SK-N-SH (cell line): ENCODE measurements at regions not wholly inside any gene's neighbourhood (a gene's known extent, or its start where the extent isn't known, plus 50 kb on each side); places are given as distances from the start of the nearest gene placed in this dataset.
"Not testable (repeated sequence)": the region's sequence is repeated elsewhere in the genome, so short reads cannot be mapped to it uniquely, and the experiment has no call there.

Experiments
- CTCF ChIA-PET: fragments of 300-600, 350-600 bp; formaldehyde crosslinking; extraction: SDS; loops from one replicate; lab custom pipeline; 2021; lab: Yijun Ruan, JAX
- POLR2A ChIA-PET: fragments of 350-600 bp; sonication (Branson Sonifier 250); formaldehyde crosslinking; extraction: SDS; loops from one replicate; lab custom pipeline; 2020; ENCODE audit warnings: antibody characterized with exemption, inconsistent platforms; lab: Yijun Ruan, JAX
- DNase-seq: peaks from one replicate; pipeline ENCODE4 v3.0.0; 2012
- H2AFZ ChIP-seq: fragments of 200-600 bp; sonication (generic); 2 replicates; pipeline ENCODE4 v1.8.1; 2016; ENCODE audit warnings: antibody characterized with exemption, mild to moderate bottlenecking, low read depth
- H3F3A ChIP-seq: fragments of 200-600 bp; sonication (generic); replicated peaks from 2 replicates; pipeline ENCODE3; 2016; ENCODE audit warnings: antibody characterized with exemption, mild to moderate bottlenecking; ENCODE audit not compliant: insufficient read depth
- H3K27ac ChIP-seq, 2 experiments: fragments of 200-500 bp in 1 of 2; fragments of 200-600 bp in 1 of 2; sonication (Bioruptor generic) in 1 of 2; sonication (generic), shearing (Covaris generic) in 1 of 2; 2 replicates each; pipeline versions ENCODE4 v1.5.1 to v1.6.1; 2014 to 2016; ENCODE audit warnings: low read depth in 2 of 2, inconsistent platforms in 1 of 2, low read length in 1 of 2, mild to moderate bottlenecking in 1 of 2, mixed read lengths in 1 of 2
- H3K27me3 ChIP-seq: fragments of 200-600 bp; sonication (generic), shearing (Covaris generic); 2 replicates; pipeline ENCODE4 v1.6.1; 2016; ENCODE audit warnings: mixed run types; ENCODE audit not compliant: insufficient read depth
- H3K36me3 ChIP-seq, 2 experiments: fragments of 200-500 bp in 1 of 2; fragments of 200-600 bp in 1 of 2; sonication (Bioruptor generic) in 1 of 2; sonication (generic) in 1 of 2; replicated peaks in 1 of 2; 2 replicates each; pipeline versions ENCODE3 to v1.5.1; 2014 to 2016; ENCODE audit warnings: low read length in 1 of 2, mild to moderate bottlenecking in 1 of 2; ENCODE audit not compliant: insufficient read depth in 2 of 2, control insufficient read depth in 1 of 2
- H3K4me1 ChIP-seq, 2 experiments: fragments of 200-500 bp in 1 of 2; fragments of 200-600 bp in 1 of 2; sonication (Bioruptor generic) in 1 of 2; sonication (generic), shearing (Covaris generic) in 1 of 2; 2 replicates each; pipeline versions ENCODE4 v1.5.1 to v1.6.1; 2014 to 2016; ENCODE audit warnings: low read depth in 1 of 2, low read length in 1 of 2, mixed run types in 1 of 2; ENCODE audit not compliant: insufficient read depth in 2 of 2, control insufficient read depth in 1 of 2
- H3K4me2 ChIP-seq: fragments of 200-600 bp; sonication (generic), shearing (Covaris generic); 2 replicates; pipeline ENCODE4 v1.6.1; 2017; ENCODE audit warnings: mixed run types
- H3K4me3 ChIP-seq, 2 experiments: fragments of 200-500 bp in 1 of 2; fragments of 200-600 bp in 1 of 2; sonication (Bioruptor generic) in 1 of 2; sonication (generic), shearing (Covaris generic) in 1 of 2; 2 replicates each; pipeline versions ENCODE4 v1.5.1 to v1.8.1; 2014 to 2016; ENCODE audit warnings: low read depth in 2 of 2, inconsistent platforms in 1 of 2, low read length in 1 of 2, mild to moderate bottlenecking in 1 of 2, mixed read lengths in 1 of 2, moderate library complexity in 1 of 2
- H3K79me2 ChIP-seq: fragments of 200-600 bp; sonication (generic); 2 replicates; pipeline ENCODE4 v1.8.1; 2017; ENCODE audit warnings: mild to moderate bottlenecking; ENCODE audit not compliant: insufficient read depth
- H3K9ac ChIP-seq: fragments of 200-600 bp; sonication (generic); 2 replicates; pipeline ENCODE4 v1.6.1; 2017; ENCODE audit warnings: mixed run types
- H3K9me2 ChIP-seq: fragments of 200-600 bp; sonication (generic); 2 replicates; pipeline ENCODE4 v1.6.1; 2017; ENCODE audit warnings: mixed run types
- H3K9me3 ChIP-seq: fragments of 200-600 bp; sonication (generic); 2 replicates; pipeline ENCODE4 v1.6.1; 2017; ENCODE audit warnings: mixed run types, mild to moderate bottlenecking, moderate library complexity
- H4K20me1 ChIP-seq: fragments of 200-600 bp; sonication (generic); 2 replicates; pipeline ENCODE4 v1.6.1; 2017; ENCODE audit warnings: mild to moderate bottlenecking, mixed run types; ENCODE audit not compliant: insufficient read depth
- EP300 ChIP-seq, 2 experiments: IDR thresholded peaks; 2 replicates each; pipeline versions ENCODE4 v1.4.0 to v1.6.1; 2012; ENCODE audit warnings: borderline replicate concordance in 1 of 2, low read depth in 1 of 2, low read length in 1 of 2
- FOXM1 ChIP-seq: IDR thresholded peaks from 2 replicates; pipeline ENCODE4 v1.4.0; 2012; ENCODE audit warnings: low read depth, mild to moderate bottlenecking
- MAX ChIP-seq: IDR thresholded peaks from 2 replicates; pipeline ENCODE4 v1.4.0; 2012; ENCODE audit warnings: low read depth
- NRF1 ChIP-seq: IDR thresholded peaks from 2 replicates; pipeline ENCODE4 v1.6.1; 2012; ENCODE audit warnings: low read depth, mild to moderate bottlenecking, low read length
- RXRA ChIP-seq: IDR thresholded peaks from 2 replicates; pipeline ENCODE4 v1.4.0; 2012; ENCODE audit warnings: low read depth, mild to moderate bottlenecking, borderline replicate concordance
- SIN3A ChIP-seq: IDR thresholded peaks from 2 replicates; pipeline ENCODE4 v1.6.1; 2012; ENCODE audit warnings: low read depth, mild to moderate bottlenecking, low read length, moderate library complexity, borderline replicate concordance
- SMC3 ChIP-seq: IDR thresholded peaks from 2 replicates; pipeline ENCODE4 v1.6.1; 2012; ENCODE audit warnings: low read depth, low read length, improper control_type of control experiment
- TEAD4 ChIP-seq: IDR thresholded peaks from 2 replicates; pipeline ENCODE4 v1.4.0; 2012; ENCODE audit warnings: mild to moderate bottlenecking, borderline replicate concordance; ENCODE audit not compliant: insufficient read depth
- USF2 ChIP-seq: fragments of 150-350 bp; IDR thresholded peaks from 2 replicates; pipeline ENCODE4 v1.6.1; 2017; ENCODE audit warnings: antibody characterized with exemption, low read length, low read depth, borderline replicate concordance
- WGBS: methylation state at CpG from one replicate; pipeline ENCODE4 v1.1.6; 2017; ENCODE audit warnings: low lambda C conversion rate; 5-methylcytosine and 5-hydroxymethylcytosine counted together
- TF ChIP-seq, protein P1 (sequence below): IDR thresholded peaks from 2 replicates; pipeline ENCODE4 v1.6.1; 2012; ENCODE audit warnings: mild to moderate bottlenecking, low read depth, low read length, moderate library complexity

DNA sequence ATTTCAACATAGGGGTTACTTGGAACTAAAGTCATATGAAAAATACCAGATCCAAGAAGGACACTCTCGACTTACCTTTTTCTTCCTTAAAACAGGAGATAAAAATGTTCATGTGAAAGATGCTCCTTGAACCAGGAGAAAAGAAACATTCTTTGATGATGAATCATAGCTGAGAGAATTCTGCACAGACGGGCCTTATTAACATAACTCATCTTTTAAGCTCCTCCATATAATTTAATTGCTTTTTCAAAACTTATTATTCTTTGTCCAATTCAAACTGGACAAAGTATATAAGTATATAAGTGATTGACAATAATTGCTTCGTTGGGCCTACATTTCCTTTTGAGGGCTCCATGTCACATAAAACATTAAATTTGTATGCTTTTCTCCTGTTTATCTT, 945.2 kb upstream of the C9orf72 start (continued):
- TF ChIP-seq, protein P1, sequence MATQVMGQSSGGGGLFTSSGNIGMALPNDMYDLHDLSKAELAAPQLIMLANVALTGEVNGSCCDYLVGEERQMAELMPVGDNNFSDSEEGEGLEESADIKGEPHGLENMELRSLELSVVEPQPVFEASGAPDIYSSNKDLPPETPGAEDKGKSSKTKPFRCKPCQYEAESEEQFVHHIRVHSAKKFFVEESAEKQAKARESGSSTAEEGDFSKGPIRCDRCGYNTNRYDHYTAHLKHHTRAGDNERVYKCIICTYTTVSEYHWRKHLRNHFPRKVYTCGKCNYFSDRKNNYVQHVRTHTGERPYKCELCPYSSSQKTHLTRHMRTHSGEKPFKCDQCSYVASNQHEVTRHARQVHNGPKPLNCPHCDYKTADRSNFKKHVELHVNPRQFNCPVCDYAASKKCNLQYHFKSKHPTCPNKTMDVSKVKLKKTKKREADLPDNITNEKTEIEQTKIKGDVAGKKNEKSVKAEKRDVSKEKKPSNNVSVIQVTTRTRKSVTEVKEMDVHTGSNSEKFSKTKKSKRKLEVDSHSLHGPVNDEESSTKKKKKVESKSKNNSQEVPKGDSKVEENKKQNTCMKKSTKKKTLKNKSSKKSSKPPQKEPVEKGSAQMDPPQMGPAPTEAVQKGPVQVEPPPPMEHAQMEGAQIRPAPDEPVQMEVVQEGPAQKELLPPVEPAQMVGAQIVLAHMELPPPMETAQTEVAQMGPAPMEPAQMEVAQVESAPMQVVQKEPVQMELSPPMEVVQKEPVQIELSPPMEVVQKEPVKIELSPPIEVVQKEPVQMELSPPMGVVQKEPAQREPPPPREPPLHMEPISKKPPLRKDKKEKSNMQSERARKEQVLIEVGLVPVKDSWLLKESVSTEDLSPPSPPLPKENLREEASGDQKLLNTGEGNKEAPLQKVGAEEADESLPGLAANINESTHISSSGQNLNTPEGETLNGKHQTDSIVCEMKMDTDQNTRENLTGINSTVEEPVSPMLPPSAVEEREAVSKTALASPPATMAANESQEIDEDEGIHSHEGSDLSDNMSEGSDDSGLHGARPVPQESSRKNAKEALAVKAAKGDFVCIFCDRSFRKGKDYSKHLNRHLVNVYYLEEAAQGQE = no peak
- TF ChIP-seq NRF1 (no peak), RXRA (no peak), FOXM1 (no peak), MAX (no peak), SMC3 (no peak), USF2 (no peak), TEAD4 (0 out of 2 replicates have a peak, but pooled peaks have one; percentile 20), SIN3A (no peak)

DNA sequence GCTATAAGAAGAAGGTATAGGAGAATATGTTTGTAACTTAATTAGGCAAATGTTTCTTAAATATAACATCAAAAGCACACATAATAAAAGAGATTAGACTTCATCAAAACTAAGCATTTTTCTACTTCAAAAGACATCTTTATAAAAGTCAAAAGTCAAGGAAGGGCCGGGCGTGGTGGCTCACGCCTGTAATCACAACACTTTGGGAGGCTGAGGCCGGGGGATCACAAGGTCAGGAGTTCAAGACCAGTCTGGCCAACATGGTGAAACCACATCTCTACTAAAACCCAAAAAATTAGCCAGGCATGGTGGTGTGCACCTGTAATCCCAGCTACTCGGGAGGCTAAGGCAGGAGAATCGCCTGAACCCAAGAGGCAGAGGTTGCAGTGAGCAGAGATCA, 951.0 kb upstream of the C9orf72 start:
- H3K9me3 ChIP-seq, H3K27me3 ChIP-seq, H3K4me2 ChIP-seq, CTCF ChIA-PET, H3K36me3 ChIP-seq, H2AFZ ChIP-seq, H4K20me1 ChIP-seq, DNase-seq, H3K27ac ChIP-seq, H3K79me2 ChIP-seq, H3F3A ChIP-seq, H3K4me1 ChIP-seq, H3K9me2 ChIP-seq, POLR2A ChIA-PET, H3K4me3 ChIP-seq, H3K9ac ChIP-seq: not testable (repeated sequence)
- WGBS = 76% methylated on average over 6 of the region's 6 CpGs

DNA sequence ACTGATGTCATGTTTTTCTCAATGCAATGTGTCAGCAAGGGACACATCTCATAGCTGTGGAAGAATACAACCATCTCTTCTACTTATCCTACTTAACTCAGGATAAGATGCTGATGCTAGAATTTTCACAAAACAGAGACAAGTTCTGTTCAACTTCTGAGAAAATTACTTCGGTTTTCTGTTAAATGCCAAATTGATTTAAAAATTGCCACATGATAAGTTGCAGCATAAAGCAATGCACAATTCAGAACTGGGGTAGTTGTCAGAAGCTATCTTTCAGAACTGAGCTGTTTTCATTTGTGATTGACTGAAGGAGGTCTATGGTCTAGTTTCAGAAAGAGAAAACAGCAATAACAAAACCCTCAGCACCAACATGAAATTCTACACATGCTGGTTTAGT, 954.8 kb upstream of the C9orf72 start:
- no peaks in the 10 kb centered on the region for H3K27me3 ChIP-seq
- H3K9me2 ChIP-seq = no peaks in the 10 kb centered on the region
- H3K36me3 ChIP-seq = no peaks in the 10 kb centered on the region
- no peak overlapping the region for H3K4me2 ChIP-seq
- no peak for DNase-seq
- H3F3A ChIP-seq = no peaks in the 10 kb centered on the region
- no peak overlapping the region for H3K27ac ChIP-seq
- no peak overlapping the region for H2AFZ ChIP-seq
- no peaks in the 10 kb centered on the region for H4K20me1 ChIP-seq
- 26% methylated on average over 1 of the region's 1 CpG for WGBS
- no peaks in the 10 kb centered on the region for H3K79me2 ChIP-seq
- H3K4me1 ChIP-seq = no peaks in the 10 kb centered on the region; a peak in 2 of 4 replicates
- H3K9ac ChIP-seq = no peak overlapping the region
- no peak overlapping the region for H3K4me3 ChIP-seq
- no peaks in the 10 kb centered on the region for H3K9me3 ChIP-seq
- ChIA-PET CTCF (no interaction called here), POLR2A (no interaction called here)
- TF ChIP-seq EP300 (IDR thresholded peaks at IDR 0.05; ENCODE audit: borderline replicate concordance in 1 of 2, low read depth in 1 of 2, low read length in 1 of 2) (peak in 1 of 2 experiments; percentile 62; a peak in 1 of 4 replicates), USF2 (no peak)
